H54 (cell line): ENCODE measurements at regions not wholly inside any gene's neighbourhood (a gene's known extent, or its start where the extent isn't known, plus 50 kb on each side); places are given as distances from the start of the nearest gene placed in this dataset.
A peak's percentile ranks its signal among the peaks of the same experiment; 100 is the strongest.
"Not testable (repeated sequence)": the region's sequence is repeated elsewhere in the genome, so short reads cannot be mapped to it uniquely, and the experiment has no call there.

Experiments used
- DNase-seq: peaks from one replicate; pipeline ENCODE4 v3.0.0; 2011; ENCODE audit warnings: low spot score, mixed read lengths; ENCODE audit not compliant: insufficient read length
- FAIRE-seq: peaks from 3 replicates; lab custom pipeline; 2011; peaks lifted over from hg19 to GRCh38; lab: Jason Lieb, UNC
- POLR2A ChIP-seq: IDR thresholded peaks from 2 replicates; pipeline ENCODE4 v1.6.1; 2011; ENCODE audit warnings: low read depth, mild to moderate bottlenecking, low read length

GRCh38 chr2:237209885-237210284 lies 124.2 kb downstream of the COPS8 start:
- TF ChIP-seq POLR2A = no peak
- FAIRE-seq (no peak), DNase-seq (no peak)

- no peak for TF ChIP-seq POLR2A
- DNase-seq (no peak), FAIRE-seq (no peak)
These were observed 124.6 kb downstream of the COPS8 start for GRCh38 chr2:237210297-237210696.

- TF ChIP-seq POLR2A = no peak
- DNase-seq (no peak), FAIRE-seq (no peak)
These were observed 125.1 kb downstream of the COPS8 start for GRCh38 chr2:237210763-237211162.

- DNase-seq, FAIRE-seq: not testable (repeated sequence)
These were observed 126.9 kb downstream of the COPS8 start for GRCh38 chr2:237212356-237213279.

GRCh38 chr2:237213315-237214022 lies 127.8 kb downstream of the COPS8 start:
- FAIRE-seq = no peak
- no peak for TF ChIP-seq POLR2A

GRCh38 chr2:237214030-237214675 lies 128.5 kb downstream of the COPS8 start:
- FAIRE-seq (no peak), DNase-seq (no peak)

More at GRCh38 chr2:237213315-237214022, 127.8 kb downstream of the COPS8 start:
- peak; percentile 39 for DNase-seq

GRCh38 chr2:237214963-237215362 lies 129.3 kb downstream of the COPS8 start:
- no peak for DNase-seq
- TF ChIP-seq POLR2A = no peak
- no peak for FAIRE-seq

More at GRCh38 chr2:237214030-237214675, 128.5 kb downstream of the COPS8 start:
- no peak for TF ChIP-seq POLR2A

- DNase-seq (no peak), FAIRE-seq (no peak)
- no peak for TF ChIP-seq POLR2A
These were observed 132.4 kb downstream of the COPS8 start for GRCh38 chr2:237217995-237218616.

GRCh38 chr2:237218756-237219155 lies 133.1 kb downstream of the COPS8 start:
- DNase-seq (no peak), FAIRE-seq (no peak)
- TF ChIP-seq POLR2A = no peak

GRCh38 chr2:237219826-237220225 lies 134.1 kb downstream of the COPS8 start:
- TF ChIP-seq POLR2A = no peak
- no peak for DNase-seq
- no peak for FAIRE-seq

- no peak for TF ChIP-seq POLR2A
- DNase-seq (no peak), FAIRE-seq (no peak)
These were observed 135.8 kb downstream of the COPS8 start for GRCh38 chr2:237221443-237221842.

- DNase-seq = no peak
- FAIRE-seq = peak; percentile 55
- TF ChIP-seq POLR2A = no peak
These were observed 136.5 kb downstream of the COPS8 start for GRCh38 chr2:237222178-237222577.

- DNase-seq (no peak), FAIRE-seq (no peak)
- TF ChIP-seq POLR2A = no peak
These were observed 136.9 kb downstream of the COPS8 start for GRCh38 chr2:237222601-237223041.
